Caco-2 (cell line): ENCODE measurements at regions not wholly inside any gene's neighbourhood (a gene's known extent, or its start where the extent isn't known, plus 50 kb on each side); places are given as distances from the start of the nearest gene placed in this dataset.

Source experiments
- BruUV-seq: library from RNA; stranded (reverse); fragments of 400-500 nt; replicated peaks from 2 replicates; lab custom pipeline; 2021; lab: Mats Ljungman, UMichigan
- CTCF ChIA-PET: fragments of 300-600 bp; sonication (Branson Sonifier 250); formaldehyde crosslinking; loops from one replicate; lab custom pipeline; 2022; ENCODE audit warnings: antibody characterized with exemption; lab: Charles Lee
- POLR2A ChIA-PET: fragments of 300-600 bp; sonication (Branson Sonifier 250); formaldehyde crosslinking; loops from one replicate; lab custom pipeline; 2022; ENCODE audit warnings: antibody characterized with exemption; lab: Charles Lee
- DNase-seq, 2 experiments: peaks; one replicate each; pipeline versions ENCODE4 v3.0.0 to v3.0.0-alpha.2; 2020 to 2022
- H3K27me3 ChIP-seq: replicated peaks from 2 replicates; pipeline ENCODE4 v1.6.0; 2011; ENCODE audit warnings: low read length; ENCODE audit not compliant: control insufficient read depth, insufficient read depth
- H3K36me3 ChIP-seq: 2 replicates; pipeline ENCODE4 v1.5.1; 2011; ENCODE audit warnings: low read length; ENCODE audit not compliant: control insufficient read depth, insufficient read depth
- H3K4me1 ChIP-seq: fragments of 250-450 bp; sonication (Bioruptor Pico); 2 replicates; pipeline ENCODE4 v1.5.1; 2020; ENCODE audit warnings: mild to moderate bottlenecking
- H3K4me3 ChIP-seq: 2 replicates; pipeline ENCODE4 v1.5.1; 2011; ENCODE audit warnings: low read depth, mild to moderate bottlenecking, control low read depth, low read length
- H3K9me3 ChIP-seq: fragments of 250-450 bp; sonication (Bioruptor Pico); 2 replicates; pipeline ENCODE4 v1.5.1; 2020; ENCODE audit warnings: mild to moderate bottlenecking, moderate library complexity
- H3K27ac Mint-ChIP-seq: one replicate; pipeline ENCODE4 v1.8.0; 2022; ENCODE audit warnings: mixed read lengths; ENCODE audit not compliant: unreplicated experiment
- H3K27me3 Mint-ChIP-seq: one replicate; pipeline ENCODE4 v1.8.0; 2022; ENCODE audit warnings: mixed read lengths; ENCODE audit not compliant: insufficient read depth, unreplicated experiment
- H3K36me3 Mint-ChIP-seq: one replicate; pipeline ENCODE4 v1.8.0; 2022; ENCODE audit warnings: mild to moderate bottlenecking, mixed read lengths; ENCODE audit not compliant: insufficient read depth, unreplicated experiment
- H3K4me1 Mint-ChIP-seq: one replicate; pipeline ENCODE4 v1.8.0; 2022; ENCODE audit warnings: low read depth, mixed read lengths; ENCODE audit not compliant: unreplicated experiment
- H3K4me3 Mint-ChIP-seq: one replicate; pipeline ENCODE4 v1.8.0; 2022; ENCODE audit warnings: mild to moderate bottlenecking, moderate library complexity, mixed read lengths; ENCODE audit not compliant: unreplicated experiment
- H3K9me3 Mint-ChIP-seq: one replicate; pipeline ENCODE4 v1.8.0; 2022; ENCODE audit warnings: mixed read lengths; ENCODE audit not compliant: unreplicated experiment
- CTCF ChIP-seq, 2 experiments: fragments of 200-600 bp in 1 of 2; IDR thresholded peaks; 1 replicate in 1 of 2; 2 replicates in 1 of 2; pipeline versions ENCODE4 v1.5.1 to v1.8.0; 2011 to 2022; ENCODE audit warnings: antibody characterized with exemption in 1 of 2, control low read depth in 1 of 2, inconsistent platforms in 1 of 2, low read depth in 1 of 2, low read length in 1 of 2, mild to moderate bottlenecking in 1 of 2, moderate library complexity in 1 of 2; ENCODE audit not compliant: insufficient read depth in 1 of 2, severe bottlenecking in 1 of 2, unreplicated experiment in 1 of 2
- intact Hi-C: fragments of 100-400 bp; cut with micrococcal nuclease; formaldehyde crosslinking; loops from one replicate; pipeline ENCODE4 v1.10.0; 2022; ENCODE audit not compliant: unreplicated experiment

GRCh38 chr12:61857968-61858367 is 402.2 kb upstream of the USP15 start:
- Mint-ChIP-seq H3K4me1 (no peaks in the 10 kb centered on the region), H3K27me3 (peaks cover 5% of the 10 kb centered on the region), H3K4me3 (no peak overlapping the region), H3K36me3 (no peaks in the 10 kb centered on the region), H3K9me3 (peaks cover 18% of the 10 kb centered on the region), H3K27ac (no peak overlapping the region)
- Histone ChIP-seq H3K27me3 (no peaks in the 10 kb centered on the region), H3K4me1 (no peaks in the 10 kb centered on the region), H3K4me3 (no peak overlapping the region), H3K36me3 (no peaks in the 10 kb centered on the region), H3K9me3 (no peaks in the 10 kb centered on the region)
- no peak for DNase-seq
- POLR2A ChIA-PET: no interaction called here
- CTCF ChIA-PET: no interaction called here
- no TSS peak for BruUV-seq
- TF ChIP-seq CTCF (IDR thresholded peaks at IDR 0.05; ENCODE audit: insufficient read depth in 1 of 2, low read depth in 1 of 2, low read length in 1 of 2, severe bottlenecking in 1 of 2, unreplicated experiment in 1 of 2): no peak
- intact Hi-C loops: no loop called here

- DNase-seq: no peak
- CTCF ChIA-PET: no interaction called here
- Mint-ChIP-seq H3K4me1 (no peaks in the 10 kb centered on the region), H3K4me3 (no peak overlapping the region), H3K9me3 (no peaks in the 10 kb centered on the region), H3K27me3 (peaks cover 5% of the 10 kb centered on the region), H3K36me3 (no peaks in the 10 kb centered on the region), H3K27ac (no peak overlapping the region)
- POLR2A ChIA-PET: no interaction called here
- no peaks in the 10 kb centered on the region for H3K36me3 ChIP-seq
- intact Hi-C loops: no loop called here
- no peak overlapping the region for H3K4me3 ChIP-seq
- no peaks in the 10 kb centered on the region for H3K4me1 ChIP-seq
- H3K9me3 ChIP-seq: no peaks in the 10 kb centered on the region
- BruUV-seq: no TSS peak
- no peak for TF ChIP-seq CTCF (IDR thresholded peaks at IDR 0.05; ENCODE audit: insufficient read depth in 1 of 2, low read depth in 1 of 2, low read length in 1 of 2, severe bottlenecking in 1 of 2, unreplicated experiment in 1 of 2)
- no peaks in the 10 kb centered on the region for H3K27me3 ChIP-seq
These were observed 399.8 kb upstream of the USP15 start for GRCh38 chr12:61860451-61860850.

GRCh38 chr12:61862986-61863385 is 397.2 kb upstream of the USP15 start:
- peaks cover 5% of the 10 kb centered on the region for H3K27me3 Mint-ChIP-seq
- H3K4me3 Mint-ChIP-seq: no peak overlapping the region
- no peak for TF ChIP-seq CTCF (IDR thresholded peaks at IDR 0.05; ENCODE audit: insufficient read depth in 1 of 2, low read depth in 1 of 2, low read length in 1 of 2, severe bottlenecking in 1 of 2, unreplicated experiment in 1 of 2)
- no peaks in the 10 kb centered on the region for H3K36me3 Mint-ChIP-seq
- CTCF ChIA-PET: no interaction called here
- Histone ChIP-seq H3K27me3 (no peaks in the 10 kb centered on the region), H3K4me1 (no peaks in the 10 kb centered on the region), H3K4me3 (no peak overlapping the region), H3K36me3 (no peaks in the 10 kb centered on the region), H3K9me3 (no peaks in the 10 kb centered on the region)
- POLR2A ChIA-PET: no interaction called here
- no peaks in the 10 kb centered on the region for H3K9me3 Mint-ChIP-seq
- no peaks in the 10 kb centered on the region for H3K4me1 Mint-ChIP-seq
- intact Hi-C loops: no loop called here
- no peak overlapping the region for H3K27ac Mint-ChIP-seq
- BruUV-seq: no TSS peak
- DNase-seq: no peak
